CD4-positive, alpha-beta T cell treated with Interferon alpha-2 for 1 hour (primary cell): ENCODE measurements at regions not wholly inside any gene's neighbourhood (a gene's known extent, or its start where the extent isn't known, plus 50 kb on each side); places are given as distances from the start of the nearest gene placed in this dataset.

ENCODE experiments used
- DNase-seq, 2 donors: peaks; one replicate each; pipeline ENCODE4 v3.0.0-alpha.2; 2020 to 2022

DNA sequence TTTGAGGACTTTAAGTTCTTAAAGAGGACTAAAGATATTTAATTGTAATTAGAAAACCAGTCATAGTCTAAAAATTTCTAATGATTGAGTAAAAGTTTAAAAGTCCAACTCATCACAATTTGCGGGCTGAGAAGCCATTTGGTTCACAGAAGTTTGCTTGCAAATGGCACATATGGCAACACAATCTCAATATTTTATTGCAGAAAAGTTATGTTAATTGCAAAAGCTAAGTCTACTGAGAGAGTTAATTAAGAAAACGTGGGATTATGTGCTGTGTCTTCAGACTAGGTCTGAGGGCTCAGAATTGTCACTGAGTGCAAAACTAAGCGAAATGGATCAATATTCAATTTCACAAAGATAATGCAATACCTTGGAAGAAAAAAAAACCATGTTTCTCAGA lies 289.7 kb downstream of the PYDC2 start:
- DNase-seq, result no peak

DNA sequence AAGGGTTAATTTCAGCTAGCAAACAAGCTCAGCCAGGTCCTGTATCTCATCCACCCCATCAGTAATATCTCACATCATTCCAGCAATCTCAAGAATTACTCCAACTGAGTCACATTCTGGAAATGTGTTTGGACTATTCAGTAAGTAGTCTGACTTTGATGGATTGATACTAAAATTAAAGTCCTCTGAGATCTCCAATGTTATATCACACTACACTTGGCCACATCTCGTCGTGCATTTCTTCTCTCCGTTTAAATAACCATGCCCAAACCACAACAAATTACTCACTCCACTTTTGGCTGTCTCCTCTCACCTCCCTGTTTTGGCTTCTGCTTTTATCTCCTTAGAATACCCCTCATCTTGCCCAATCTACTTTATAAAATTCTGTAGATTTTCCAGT lies 292.2 kb downstream of the PYDC2 start:
- no peak for DNase-seq

DNA sequence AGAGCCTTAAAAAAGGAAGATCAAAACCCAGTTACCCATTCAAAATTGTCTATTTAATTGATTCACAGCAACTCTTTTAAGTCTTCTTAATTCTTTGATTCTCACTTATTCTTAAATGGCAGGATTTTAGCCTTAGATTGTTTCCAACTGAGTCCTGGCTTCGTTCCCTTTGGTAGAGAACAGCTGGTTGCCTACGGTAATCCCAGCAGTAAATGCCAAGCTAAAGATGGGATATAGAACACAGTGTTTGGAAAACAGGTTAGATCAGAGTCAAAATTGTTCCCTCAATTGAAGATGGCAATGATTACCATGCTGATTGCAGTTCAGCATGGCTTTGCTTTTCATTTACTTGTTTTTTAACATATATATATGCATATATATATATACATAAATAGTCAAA lies 300.9 kb downstream of the PYDC2 start:
- DNase-seq, result no peak

DNA sequence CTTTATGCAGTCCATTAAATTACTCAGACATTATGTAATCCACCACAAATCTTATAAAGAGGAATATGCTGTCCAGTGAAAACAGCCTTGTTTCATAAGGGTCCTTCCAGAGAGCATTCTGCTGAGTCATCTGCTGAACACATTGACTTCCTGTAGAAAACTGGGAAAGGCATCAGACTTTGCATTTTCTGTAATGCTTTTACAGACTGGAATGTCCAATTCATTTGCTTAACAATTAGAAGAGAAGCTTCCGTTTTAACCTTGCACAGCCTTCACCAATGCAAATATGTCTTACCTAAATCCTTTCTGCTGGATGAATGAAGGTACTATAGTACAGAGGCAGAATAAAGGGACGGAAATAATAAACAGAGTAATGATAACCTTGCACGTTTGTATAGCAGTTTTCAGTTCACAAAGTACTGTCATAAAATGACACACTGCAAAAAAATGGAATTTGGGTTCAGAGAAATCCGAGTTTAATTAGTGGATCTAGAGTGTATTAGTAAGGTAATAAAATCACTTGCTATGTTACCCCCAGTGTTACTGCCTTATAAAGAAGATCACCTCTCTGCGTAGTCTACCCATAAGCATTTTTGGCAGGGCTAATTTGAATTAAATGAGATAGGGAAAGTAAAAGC lies 301.5 kb downstream of the PYDC2 start:
- no peak for DNase-seq

DNA sequence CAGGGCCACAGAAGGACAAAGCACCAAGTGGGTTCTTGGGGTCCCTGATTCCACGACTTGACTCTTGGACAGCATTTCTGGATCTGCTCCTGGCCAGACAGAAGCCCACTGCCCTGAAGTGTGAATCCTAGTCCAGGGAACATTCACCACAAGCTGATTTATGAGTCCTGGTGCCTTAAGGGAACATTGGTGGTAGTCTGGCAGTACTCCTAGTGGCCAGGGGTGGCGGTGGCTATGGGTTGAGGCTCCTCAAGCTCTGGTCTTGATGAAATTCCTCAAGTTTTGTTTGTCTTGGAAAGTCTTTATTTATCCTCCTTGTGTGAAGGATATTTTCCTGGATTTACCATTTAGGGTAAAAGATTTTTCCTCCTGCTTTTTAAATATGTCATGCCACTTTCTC lies 307.5 kb downstream of the PYDC2 start:
- no peak for DNase-seq

DNA sequence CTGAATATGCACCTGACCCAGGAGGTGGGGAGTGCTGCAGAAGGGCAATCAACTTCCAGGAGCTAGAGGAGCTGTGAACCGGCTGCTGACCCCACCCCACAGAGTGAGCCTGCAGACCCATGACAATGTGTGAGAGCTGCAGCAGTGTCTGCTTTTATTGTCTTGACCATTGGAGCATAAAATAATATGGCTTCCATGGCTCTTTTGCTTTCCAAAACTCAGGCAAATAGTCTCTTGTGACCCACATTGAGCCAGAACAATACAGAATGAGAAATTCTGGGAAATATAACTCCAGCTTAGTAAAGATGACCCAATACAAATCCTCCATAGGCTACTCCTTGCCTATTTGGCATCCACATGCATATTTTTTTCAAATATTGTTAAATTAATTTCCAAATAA lies 309.6 kb downstream of the PYDC2 start:
- DNase-seq, result no peak

DNA sequence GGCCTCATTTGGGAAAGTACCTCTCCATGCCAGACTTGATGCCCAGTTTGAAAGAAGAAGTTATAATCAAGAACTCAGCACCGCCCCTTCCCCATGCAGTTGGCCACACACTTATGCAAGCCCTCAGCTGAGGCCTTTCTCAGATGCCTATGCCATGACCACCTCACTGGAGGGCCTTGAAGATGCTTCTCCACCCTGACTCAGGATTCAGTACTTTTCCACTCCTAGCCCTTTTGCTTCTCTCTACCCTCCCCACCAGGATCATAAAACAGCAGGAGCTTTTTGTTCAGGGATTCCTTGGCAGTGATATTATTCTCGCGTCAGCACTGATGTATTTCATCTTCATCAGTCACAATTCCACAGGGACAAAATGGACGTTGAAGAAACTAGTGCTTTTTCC lies 313.5 kb downstream of the PYDC2 start:
- no peak for DNase-seq

DNA sequence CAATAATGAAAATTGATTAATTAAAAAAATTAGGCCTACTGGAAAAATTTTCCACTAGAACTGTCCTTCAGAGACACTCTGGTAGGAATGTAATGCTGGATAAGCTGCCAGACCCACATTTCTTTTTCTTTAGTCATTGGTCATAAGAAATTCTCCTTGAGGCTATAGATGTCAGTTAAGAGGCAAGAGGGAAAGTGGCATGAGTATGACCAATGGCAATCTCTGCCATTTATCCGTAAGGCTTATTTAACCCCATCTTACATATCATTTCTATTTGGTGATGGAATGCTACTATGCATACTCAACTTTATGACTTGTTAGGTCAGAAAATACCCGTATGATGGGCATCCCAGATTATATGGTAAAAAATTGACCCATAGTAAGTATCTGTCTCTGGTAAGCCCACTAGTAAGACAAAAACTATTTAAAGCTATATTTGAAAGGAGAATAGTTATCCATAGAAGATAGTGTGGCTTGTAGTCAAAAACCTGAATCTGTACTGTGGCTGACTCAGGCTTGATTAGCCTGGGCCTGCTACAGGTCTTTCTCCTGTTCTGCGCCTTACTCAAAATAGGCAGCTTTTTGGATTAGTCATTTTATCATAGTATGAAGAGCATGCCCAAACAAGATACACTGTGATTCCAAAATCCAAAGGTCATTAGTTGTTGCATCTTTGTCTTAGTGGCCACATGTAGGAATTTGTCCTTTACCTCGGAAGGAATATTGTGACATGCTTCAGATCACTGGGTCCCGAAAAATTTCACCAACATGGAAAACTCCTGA lies 314.7 kb downstream of the PYDC2 start:
- no peak for DNase-seq

DNA sequence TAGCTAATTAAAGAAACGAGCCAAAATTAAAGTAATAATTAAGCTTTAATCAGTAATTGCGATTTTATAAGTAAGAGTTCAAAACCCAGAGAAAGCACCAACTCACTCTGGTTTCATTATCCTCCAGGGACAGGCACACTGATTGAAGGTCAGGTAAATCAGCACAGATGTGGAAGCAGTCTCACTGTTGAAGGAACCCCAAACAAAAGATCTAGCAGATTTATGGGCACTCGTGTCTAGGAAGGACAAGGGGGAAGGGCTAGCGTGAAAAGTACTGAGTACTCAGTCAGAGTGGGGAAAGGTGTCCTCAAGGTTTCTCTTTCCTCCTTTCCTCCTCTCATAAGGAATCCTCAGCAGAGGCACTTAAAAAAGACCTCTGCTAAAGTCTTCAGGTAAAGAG lies 320.1 kb downstream of the PYDC2 start:
- DNase-seq, result no peak

DNA sequence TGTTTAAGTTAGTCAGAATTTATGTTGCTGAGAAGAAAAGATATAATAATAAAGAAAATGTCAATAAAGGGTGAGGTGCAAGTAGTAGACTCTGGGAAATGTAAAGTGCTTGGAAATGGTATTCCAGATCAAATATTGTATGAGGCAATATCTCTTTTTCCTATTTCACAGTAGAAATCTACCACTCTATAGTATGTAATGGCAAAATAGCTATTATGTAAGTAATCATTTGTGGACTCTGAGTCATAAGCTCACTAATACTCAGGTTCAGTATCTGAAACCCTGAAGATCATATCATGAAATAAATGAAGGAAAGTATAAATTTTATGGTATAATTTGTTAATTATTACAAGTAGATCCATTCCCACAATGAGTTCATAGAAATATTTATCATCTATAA lies 322.1 kb downstream of the PYDC2 start:
- no peak for DNase-seq

DNA sequence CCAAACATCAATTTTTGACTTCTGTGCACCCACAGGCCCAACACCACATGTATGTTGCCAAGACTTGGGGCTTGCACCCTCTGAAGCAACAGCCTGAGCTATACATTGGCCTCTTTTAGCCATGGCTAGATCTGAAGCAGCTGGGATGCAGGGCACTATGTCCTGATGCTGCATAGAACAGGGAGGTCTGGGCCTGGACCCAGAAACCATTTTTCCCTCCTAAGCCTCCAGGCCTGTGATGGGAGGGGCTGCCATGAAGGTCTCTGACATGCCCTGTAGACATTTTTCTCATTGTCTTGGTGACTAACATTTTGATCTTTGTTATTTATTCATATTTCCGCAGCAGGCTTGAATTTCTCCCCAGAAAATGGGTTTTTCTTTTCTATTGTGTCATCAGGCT lies 330.0 kb downstream of the PYDC2 start:
- DNase-seq, result no peak

DNA sequence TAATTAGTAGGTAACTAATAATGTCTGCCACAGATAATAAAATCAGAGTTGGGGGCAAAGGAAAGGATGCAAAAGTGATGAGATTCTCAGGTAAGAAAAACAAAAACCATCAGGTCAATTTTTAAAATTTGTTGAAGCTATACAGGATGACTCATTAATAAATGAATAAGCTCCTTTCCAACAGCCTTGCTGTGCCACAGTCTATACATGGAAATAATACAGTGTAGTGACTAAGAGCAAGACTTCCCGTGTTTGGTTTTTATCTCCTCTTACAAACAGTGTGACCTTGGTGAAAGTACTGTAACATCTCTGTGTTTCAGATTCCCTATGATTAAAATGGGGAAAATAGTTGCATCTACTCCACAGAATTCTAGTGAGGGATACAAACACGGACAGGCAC lies 331.6 kb downstream of the PYDC2 start:
- DNase-seq, result no peak

DNA sequence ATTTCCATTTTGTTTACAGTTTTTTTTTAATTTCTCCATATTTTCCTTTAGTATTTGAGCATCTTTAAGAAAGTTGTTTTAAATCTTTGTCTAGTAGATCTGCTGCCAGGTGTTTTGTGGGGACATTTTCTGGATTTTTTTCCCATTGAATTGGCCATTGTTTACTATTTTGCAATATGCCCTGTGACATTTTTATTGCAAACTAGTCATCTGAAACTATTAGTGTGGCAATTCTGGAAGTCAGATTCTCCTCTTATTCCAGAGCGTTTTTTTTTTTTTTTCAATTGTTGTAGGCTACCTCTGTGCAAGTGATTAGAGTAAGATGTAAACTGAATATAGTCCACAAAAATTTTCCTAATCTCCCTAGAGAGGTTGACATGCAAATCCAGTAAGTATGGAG lies 334.2 kb downstream of the PYDC2 start:
- DNase-seq, result no peak

DNA sequence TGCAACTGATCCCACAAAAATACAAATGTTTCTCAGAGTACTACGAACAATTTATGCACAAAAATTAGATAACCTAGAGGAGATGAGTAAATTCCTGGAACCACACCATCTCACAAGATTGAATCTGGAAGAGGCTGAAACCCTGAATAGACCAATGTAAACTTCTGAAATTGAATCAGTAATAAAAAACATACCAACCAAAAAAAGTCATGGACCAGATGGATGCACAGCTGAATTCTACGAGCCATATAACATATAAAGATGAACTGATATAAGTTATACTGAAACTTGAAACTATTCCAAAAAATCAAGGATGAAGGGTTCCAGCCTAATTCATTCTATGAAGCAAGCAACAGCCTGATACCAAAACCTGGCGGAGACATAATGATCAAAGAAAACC lies 336.3 kb downstream of the PYDC2 start:
- no peak for DNase-seq

DNA sequence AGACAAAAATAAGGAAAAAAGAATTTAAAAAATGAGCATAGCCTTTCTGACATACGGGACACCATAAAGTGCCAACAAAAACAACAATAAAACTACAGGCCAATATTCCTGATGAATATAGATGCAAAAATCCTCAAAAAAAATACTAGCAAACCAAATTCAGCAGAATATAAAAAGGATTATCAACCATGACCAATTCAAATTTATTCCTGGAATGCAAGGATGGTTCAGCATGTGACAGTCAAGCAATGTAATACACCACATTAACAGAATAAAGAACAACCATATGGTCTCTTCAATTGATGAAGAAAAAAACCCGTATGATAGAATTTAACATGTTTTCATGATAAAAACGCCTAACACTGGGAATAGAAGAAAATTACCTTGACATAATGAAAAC lies 341.7 kb downstream of the PYDC2 start:
- DNase-seq, result no peak

DNA sequence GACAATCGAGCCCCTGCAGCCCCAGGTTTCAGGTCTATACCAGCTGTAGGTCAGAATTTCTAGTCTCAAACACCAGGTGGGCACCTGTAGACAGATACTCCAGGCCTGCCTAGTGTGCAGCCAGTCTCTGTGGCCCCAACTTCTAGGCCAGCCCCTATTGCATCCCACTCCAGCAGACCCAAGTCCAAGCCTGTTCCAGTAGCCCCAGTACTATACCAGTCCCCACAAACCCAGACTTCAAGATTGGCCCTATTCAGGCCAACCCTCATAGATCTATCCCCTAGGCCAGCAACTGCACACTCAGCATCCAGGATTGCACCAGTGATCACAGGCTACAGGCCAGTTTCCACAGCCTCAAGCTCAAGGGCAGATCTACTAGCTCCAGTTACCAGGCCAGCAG lies 344.0 kb downstream of the PYDC2 start:
- no peak for DNase-seq

DNA sequence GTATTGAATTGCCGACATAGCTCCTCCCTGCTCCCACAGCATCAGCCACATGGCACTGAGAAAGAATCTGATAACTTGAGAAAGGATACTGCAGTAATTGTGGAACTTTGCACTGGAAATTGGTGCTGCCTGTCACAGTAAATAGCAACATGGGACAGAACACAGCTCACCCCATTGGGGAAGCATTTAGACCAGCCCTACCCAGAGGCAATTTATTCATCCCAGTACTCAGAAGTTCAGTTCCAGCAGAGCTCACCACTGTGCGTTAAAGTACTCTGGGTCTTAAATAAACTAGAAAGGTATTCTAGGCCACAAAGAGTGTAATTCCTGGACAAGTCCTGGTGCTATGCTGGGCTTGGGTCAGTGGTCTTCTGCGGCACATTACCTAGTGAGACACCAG lies 347.1 kb downstream of the PYDC2 start:
- no peak for DNase-seq

DNA sequence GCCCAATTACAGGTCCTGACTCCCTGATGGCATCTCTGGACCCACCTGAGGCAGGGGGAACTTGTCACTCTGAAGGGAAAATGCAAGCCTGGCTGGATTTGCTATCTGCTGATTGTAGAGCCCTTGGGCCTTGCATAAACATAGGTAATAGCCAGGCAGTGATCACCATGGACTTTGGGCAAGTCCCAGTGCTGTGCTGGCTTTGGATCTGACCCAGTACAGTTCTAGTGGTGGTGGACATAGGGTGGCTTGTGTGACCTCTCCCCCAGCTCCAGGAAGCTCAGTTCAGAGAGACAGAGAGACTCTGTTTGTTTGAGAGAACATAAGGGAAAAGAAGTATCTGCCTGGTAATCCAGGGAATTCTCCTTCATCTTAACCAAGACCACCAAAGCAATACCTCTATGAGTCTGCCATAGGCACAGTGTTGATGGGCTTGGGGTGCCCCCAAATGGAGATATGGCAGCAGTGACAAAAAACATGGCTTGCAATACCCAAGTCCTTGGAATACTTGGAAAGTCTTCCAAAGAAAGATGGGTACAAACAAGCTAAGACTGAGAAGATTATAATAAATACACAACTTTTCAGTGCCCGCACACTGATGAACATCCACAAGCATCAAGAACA lies 348.5 kb downstream of the PYDC2 start:
- DNase-seq, result no peak

DNA sequence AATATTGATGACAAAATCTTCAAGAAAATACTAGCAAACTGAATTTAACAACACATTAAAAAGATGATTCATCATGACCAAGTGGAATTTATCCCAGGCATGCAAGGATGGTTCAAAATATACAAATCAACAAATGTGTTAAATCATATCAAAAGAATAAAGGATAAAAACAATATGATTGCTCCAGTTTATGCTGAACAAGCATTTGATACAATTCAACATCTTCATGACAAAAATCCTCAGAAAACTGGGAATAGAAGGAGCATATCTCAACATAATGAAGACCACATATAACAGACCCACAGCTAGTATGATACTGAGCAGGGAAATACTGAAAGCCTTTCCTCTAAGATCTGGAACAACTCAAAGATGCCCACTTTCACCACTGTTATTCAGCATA lies 352.3 kb downstream of the PYDC2 start:
- DNase-seq, result no peak

DNA sequence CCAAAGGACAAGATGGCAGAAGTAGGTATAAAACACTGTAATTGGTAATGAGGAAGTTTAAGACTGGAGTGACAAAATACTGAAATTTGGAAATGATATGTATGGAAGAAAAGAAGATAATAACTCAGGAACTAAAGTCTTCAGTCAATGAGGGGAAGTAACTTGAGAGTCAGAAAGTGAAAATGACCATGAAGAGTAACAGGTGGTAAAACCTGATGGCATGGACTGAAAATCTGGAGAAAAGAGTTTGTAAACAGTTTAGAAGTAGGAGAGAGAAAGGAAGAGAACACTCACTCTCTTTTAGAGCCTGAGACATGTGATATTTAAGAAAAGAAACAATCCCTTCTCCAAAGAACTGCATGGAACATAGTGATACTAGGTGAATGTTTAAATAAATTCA lies 387.9 kb downstream of the PYDC2 start:
- no peak for DNase-seq

DNA sequence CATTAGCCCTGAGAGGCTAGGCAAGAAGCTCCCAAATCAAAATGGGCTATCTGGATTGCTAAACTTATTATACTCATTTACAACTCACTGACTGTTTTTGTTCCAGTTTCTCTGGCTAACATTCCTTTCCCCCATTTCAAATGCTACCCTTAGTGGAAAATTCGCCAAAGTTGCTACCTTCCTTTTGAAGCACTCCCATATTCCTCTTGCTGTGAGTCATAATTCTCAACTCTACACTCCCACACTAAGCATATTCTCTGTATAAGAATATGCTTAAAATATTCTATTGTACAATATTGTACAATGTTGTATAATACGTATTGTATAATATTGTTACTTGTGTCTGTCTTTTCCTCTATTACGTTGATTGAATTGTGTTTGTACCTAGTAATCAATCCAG lies 398.6 kb downstream of the PYDC2 start:
- no peak for DNase-seq

DNA sequence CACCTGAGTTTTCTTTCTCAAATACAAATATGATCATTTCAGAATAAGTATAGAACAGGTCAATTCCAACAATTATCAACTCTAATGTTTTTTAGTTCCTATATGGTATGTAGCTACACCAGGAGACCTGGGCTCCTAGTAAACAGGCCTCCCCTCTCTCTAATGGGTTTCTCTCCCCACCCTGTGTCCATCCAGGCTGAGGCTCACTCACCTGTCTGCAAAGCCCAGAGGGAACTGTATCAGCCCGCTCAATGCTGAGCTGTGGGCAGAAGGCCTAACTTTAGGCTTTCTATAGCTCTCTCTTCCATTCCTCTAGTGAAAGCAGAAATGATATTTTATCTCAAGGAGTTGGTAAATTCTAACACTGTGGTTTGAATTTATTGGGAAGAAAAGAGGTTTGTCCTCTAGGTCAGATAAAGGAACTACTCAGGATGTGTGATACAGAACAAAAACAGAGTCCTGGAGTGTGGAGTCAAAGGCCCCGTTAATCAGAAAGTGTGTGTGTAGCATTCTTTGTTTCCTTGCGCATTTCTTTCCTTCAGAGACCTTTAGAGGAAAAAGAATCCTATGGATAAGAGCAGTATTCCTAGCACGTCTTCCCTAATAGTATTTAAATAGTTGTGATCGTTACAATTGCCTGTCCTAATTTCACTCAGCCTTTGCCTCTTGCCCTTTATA lies 408.9 kb downstream of the PYDC2 start:
- DNase-seq, result no peak

DNA sequence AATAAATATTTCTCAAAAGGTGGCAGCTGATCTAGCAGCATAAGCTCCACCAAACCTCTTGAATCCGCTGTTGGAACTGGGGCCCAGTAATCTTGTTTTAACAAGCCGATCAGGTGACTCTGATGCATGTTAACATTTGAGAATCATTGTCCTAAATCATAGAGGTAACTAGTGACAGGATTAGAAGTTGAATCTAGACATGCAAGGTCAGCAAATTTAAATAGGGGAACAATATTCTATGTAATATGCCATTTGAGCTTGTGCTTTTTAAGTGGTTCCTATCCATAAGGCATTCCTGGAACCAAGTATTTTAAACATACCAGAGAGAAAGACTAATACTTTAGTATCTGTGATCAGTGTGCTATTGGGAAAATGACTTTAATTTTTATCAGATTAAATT lies 412.8 kb downstream of the PYDC2 start:
- no peak for DNase-seq

DNA sequence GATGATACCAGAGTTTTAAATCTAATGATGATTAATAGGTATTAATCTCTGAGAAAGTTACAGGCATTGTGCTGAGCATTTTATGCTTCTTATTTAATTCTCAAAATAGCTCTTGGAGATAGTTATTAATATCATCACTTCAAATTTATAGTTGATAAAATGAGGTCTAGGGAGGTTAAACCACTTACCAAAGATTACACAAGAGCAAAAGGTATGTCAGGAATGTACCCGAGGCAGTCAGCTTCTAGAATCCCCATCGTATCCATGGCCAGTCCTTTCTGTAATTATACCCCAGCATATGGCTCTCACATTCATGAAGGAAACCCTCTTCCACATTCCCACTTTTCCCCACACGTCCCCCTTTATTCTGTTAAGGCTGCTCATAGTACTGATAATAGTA lies 421.3 kb downstream of the PYDC2 start:
- DNase-seq, result no peak
